ENCODE measurements at regions not wholly inside any gene's neighbourhood (a gene's known extent, or its start where the extent isn't known, plus 50 kb on each side); places are given as distances from the start of the nearest gene placed in this dataset.

- no peak for TF ChIP-seq CTCF (IDR thresholded peaks at IDR 0.05)
Measured at GRCh38 chr12:93136253-93137055, 207.4 kb upstream of the EEA1 start.

GRCh38 chr12:93137656-93138612 is 208.8 kb upstream of the EEA1 start:
- Mint-ChIP-seq H3K27me3 (ENCODE audit: low read depth, poor library complexity) (peaks cover under 1% of the 10 kb centered on the region), H3K4me1 (peaks cover 69% of the 10 kb centered on the region), H3K36me3 (ENCODE audit: low read depth) (peaks cover 5% of the 10 kb centered on the region), H3K27ac (peak overlapping the region; percentile 28), H3K4me3 (no peak overlapping the region), H3K9me3 (peaks cover 9% of the 10 kb centered on the region)
- TF ChIP-seq CTCF (IDR thresholded peaks at IDR 0.05), result no peak
- no peak for DNase-seq

More at GRCh38 chr12:93136253-93137055, 207.4 kb upstream of the EEA1 start:
- no peaks in the 10 kb centered on the region for H3K27me3 Mint-ChIP-seq (ENCODE audit: low read depth, poor library complexity)
- no peak for DNase-seq
- H3K4me1 Mint-ChIP-seq, result peaks cover 73% of the 10 kb centered on the region
- H3K27ac Mint-ChIP-seq, result peak overlapping the region; percentile 98
- peaks cover under 1% of the 10 kb centered on the region for H3K9me3 Mint-ChIP-seq
- no peak overlapping the region for H3K4me3 Mint-ChIP-seq
- H3K36me3 Mint-ChIP-seq (ENCODE audit: low read depth), result no peaks in the 10 kb centered on the region

GRCh38 chr12:93139028-93139665 is 210.1 kb upstream of the EEA1 start:
- peaks cover 9% of the 10 kb centered on the region for H3K9me3 Mint-ChIP-seq
- peaks cover 63% of the 10 kb centered on the region for H3K4me1 Mint-ChIP-seq
- no peak for TF ChIP-seq CTCF (IDR thresholded peaks at IDR 0.05)
- H3K27ac Mint-ChIP-seq, result no peak overlapping the region
- peaks cover 3% of the 10 kb centered on the region for H3K27me3 Mint-ChIP-seq (ENCODE audit: low read depth, poor library complexity)
- peaks cover 5% of the 10 kb centered on the region for H3K36me3 Mint-ChIP-seq (ENCODE audit: low read depth)
- no peak for DNase-seq
- no peak overlapping the region for H3K4me3 Mint-ChIP-seq

GRCh38 chr12:93140325-93140724 is 211.2 kb upstream of the EEA1 start:
- peak overlapping the region; percentile 76 for H3K27ac Mint-ChIP-seq
- no peak overlapping the region for H3K4me3 Mint-ChIP-seq
- TF ChIP-seq CTCF (IDR thresholded peaks at IDR 0.05), result no peak
- peaks cover 9% of the 10 kb centered on the region for H3K9me3 Mint-ChIP-seq
- H3K27me3 Mint-ChIP-seq (ENCODE audit: low read depth, poor library complexity), result peaks cover 3% of the 10 kb centered on the region
- peaks cover 5% of the 10 kb centered on the region for H3K36me3 Mint-ChIP-seq (ENCODE audit: low read depth)
- no peak for DNase-seq
- H3K4me1 Mint-ChIP-seq, result peaks cover 55% of the 10 kb centered on the region

GRCh38 chr12:93140801-93141200 is 211.7 kb upstream of the EEA1 start:
- H3K9me3 Mint-ChIP-seq, result peaks cover 9% of the 10 kb centered on the region
- H3K4me1 Mint-ChIP-seq, result peaks cover 50% of the 10 kb centered on the region
- H3K36me3 Mint-ChIP-seq (ENCODE audit: low read depth), result peaks cover 5% of the 10 kb centered on the region
- no peak for DNase-seq
- H3K27ac Mint-ChIP-seq, result no peak overlapping the region
- H3K4me3 Mint-ChIP-seq, result no peak overlapping the region
- no peak for TF ChIP-seq CTCF (IDR thresholded peaks at IDR 0.05)
- peaks cover 3% of the 10 kb centered on the region for H3K27me3 Mint-ChIP-seq (ENCODE audit: low read depth, poor library complexity)
